ENCODE measurements at regions not wholly inside any gene's neighbourhood (a gene's known extent, or its start where the extent isn't known, plus 50 kb on each side); places are given as distances from the start of the nearest gene placed in this dataset.
"Not testable (repeated sequence)": the region's sequence is repeated elsewhere in the genome, so short reads cannot be mapped to it uniquely, and the experiment has no call there.

- no peak overlapping the region for H3K27ac ChIP-seq
- TF ChIP-seq ZFX (IDR thresholded peaks at IDR 0.05) (no peak), CTCF (conservative IDR thresholded peaks at IDR 0.05) (no peak)
These were observed 500.0 kb downstream of the TYW1 start for GRCh38 chr7:67496589-67496988.

GRCh38 chr7:67497914-67498313 lies 501.3 kb downstream of the TYW1 start:
- not testable (repeated sequence) for H3K27ac ChIP-seq

- TF ChIP-seq CTCF (conservative IDR thresholded peaks at IDR 0.05), result no peak
- TF ChIP-seq ZFX (IDR thresholded peaks at IDR 0.05), result no peak
- no peak overlapping the region for H3K27ac ChIP-seq
These were observed 506.3 kb downstream of the TYW1 start for GRCh38 chr7:67502929-67503328.

GRCh38 chr7:67505449-67505848 lies 508.8 kb downstream of the TYW1 start:
- TF ChIP-seq CTCF (conservative IDR thresholded peaks at IDR 0.05) (no peak), ZFX (IDR thresholded peaks at IDR 0.05) (no peak)
- H3K27ac ChIP-seq, result no peak overlapping the region

- no peak overlapping the region for H3K27ac ChIP-seq
- TF ChIP-seq CTCF (conservative IDR thresholded peaks at IDR 0.05), result no peak
- no peak for TF ChIP-seq ZFX (IDR thresholded peaks at IDR 0.05)
These were observed 515.8 kb downstream of the TYW1 start for GRCh38 chr7:67512481-67512880.

GRCh38 chr7:67518580-67518979 lies 521.9 kb downstream of the TYW1 start:
- no peak for TF ChIP-seq ZFX (IDR thresholded peaks at IDR 0.05)
- no peak for TF ChIP-seq CTCF (conservative IDR thresholded peaks at IDR 0.05)
- no peak overlapping the region for H3K27ac ChIP-seq

- no peak overlapping the region for H3K27ac ChIP-seq
- TF ChIP-seq CTCF (conservative IDR thresholded peaks at IDR 0.05) (no peak), ZFX (IDR thresholded peaks at IDR 0.05) (no peak)
These were observed 522.5 kb downstream of the TYW1 start for GRCh38 chr7:67519171-67519570.

- no peak overlapping the region for H3K27ac ChIP-seq
- TF ChIP-seq CTCF (conservative IDR thresholded peaks at IDR 0.05) (no peak), ZFX (IDR thresholded peaks at IDR 0.05) (no peak)
These were observed 525.9 kb downstream of the TYW1 start for GRCh38 chr7:67522504-67522903.

Data from C4-2B (cell line).